SK-N-SH (cell line): ENCODE measurements at regions not wholly inside any gene's neighbourhood (a gene's known extent, or its start where the extent isn't known, plus 50 kb on each side); places are given as distances from the start of the nearest gene placed in this dataset.

Experiments
- MEF2A ChIP-seq: IDR thresholded peaks from 2 replicates; pipeline ENCODE4 v1.4.0; 2012; ENCODE audit warnings: low read depth, borderline replicate concordance
- NFIC ChIP-seq: IDR thresholded peaks from 2 replicates; pipeline ENCODE4 v1.4.0; 2012; ENCODE audit warnings: borderline replicate concordance
- NRF1 ChIP-seq: IDR thresholded peaks from 2 replicates; pipeline ENCODE4 v1.6.1; 2012; ENCODE audit warnings: low read depth, mild to moderate bottlenecking, low read length
- POLR2AphosphoS5 ChIP-seq: IDR thresholded peaks from 2 replicates; pipeline ENCODE4 v1.6.1; 2012; ENCODE audit warnings: low read depth, low read length
- RAD21 ChIP-seq: IDR thresholded peaks from 2 replicates; pipeline ENCODE4 v1.6.1; 2012; ENCODE audit warnings: mild to moderate bottlenecking, low read length
- SIN3A ChIP-seq: IDR thresholded peaks from 2 replicates; pipeline ENCODE4 v1.6.1; 2012; ENCODE audit warnings: low read depth, mild to moderate bottlenecking, low read length, moderate library complexity, borderline replicate concordance
- YY1 ChIP-seq: IDR thresholded peaks from 2 replicates; pipeline ENCODE4 v1.4.0; 2012; ENCODE audit warnings: low read depth, mild to moderate bottlenecking
- TF ChIP-seq, protein P1 (sequence below): fragments of 200-600 bp; sonication (generic); IDR thresholded peaks from 2 replicates; pipeline ENCODE4 v1.6.1; 2017; ENCODE audit warnings: antibody characterized with exemption, mild to moderate bottlenecking, moderate library complexity
- TF ChIP-seq, protein P2 (sequence below): IDR thresholded peaks from 2 replicates; pipeline ENCODE4 v1.6.1; 2012; ENCODE audit warnings: mild to moderate bottlenecking, low read depth, low read length, moderate library complexity
- TF ChIP-seq, protein P3 (sequence below): IDR thresholded peaks from 2 replicates; pipeline ENCODE4 v1.4.0; 2012; ENCODE audit warnings: low read depth, borderline replicate concordance

DNA sequence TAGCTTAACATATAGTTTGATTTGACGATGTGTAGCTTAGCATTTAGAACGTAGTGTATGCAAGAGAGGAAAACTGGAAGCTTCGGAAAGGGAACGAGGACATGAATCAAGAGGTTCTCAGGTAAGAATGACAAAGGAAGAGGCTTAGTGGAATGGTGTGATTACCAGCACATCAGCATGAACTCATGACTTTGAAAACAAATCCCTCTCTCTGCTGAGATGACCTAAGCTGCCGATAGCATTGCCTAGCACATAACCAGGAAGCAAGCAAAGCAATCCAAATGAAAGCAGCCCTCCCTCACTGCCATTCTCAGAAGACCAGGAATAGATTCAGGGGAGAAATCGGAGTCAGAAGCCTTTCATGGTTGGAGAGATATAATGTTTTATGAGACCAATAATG lies 51.3 kb upstream of the CCL1 start:
- no peak for TF ChIP-seq RAD21
- TF ChIP-seq, protein P1, sequence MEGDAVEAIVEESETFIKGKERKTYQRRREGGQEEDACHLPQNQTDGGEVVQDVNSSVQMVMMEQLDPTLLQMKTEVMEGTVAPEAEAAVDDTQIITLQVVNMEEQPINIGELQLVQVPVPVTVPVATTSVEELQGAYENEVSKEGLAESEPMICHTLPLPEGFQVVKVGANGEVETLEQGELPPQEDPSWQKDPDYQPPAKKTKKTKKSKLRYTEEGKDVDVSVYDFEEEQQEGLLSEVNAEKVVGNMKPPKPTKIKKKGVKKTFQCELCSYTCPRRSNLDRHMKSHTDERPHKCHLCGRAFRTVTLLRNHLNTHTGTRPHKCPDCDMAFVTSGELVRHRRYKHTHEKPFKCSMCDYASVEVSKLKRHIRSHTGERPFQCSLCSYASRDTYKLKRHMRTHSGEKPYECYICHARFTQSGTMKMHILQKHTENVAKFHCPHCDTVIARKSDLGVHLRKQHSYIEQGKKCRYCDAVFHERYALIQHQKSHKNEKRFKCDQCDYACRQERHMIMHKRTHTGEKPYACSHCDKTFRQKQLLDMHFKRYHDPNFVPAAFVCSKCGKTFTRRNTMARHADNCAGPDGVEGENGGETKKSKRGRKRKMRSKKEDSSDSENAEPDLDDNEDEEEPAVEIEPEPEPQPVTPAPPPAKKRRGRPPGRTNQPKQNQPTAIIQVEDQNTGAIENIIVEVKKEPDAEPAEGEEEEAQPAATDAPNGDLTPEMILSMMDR = no peak
- no peak for TF ChIP-seq MEF2A
- TF ChIP-seq, protein P2, sequence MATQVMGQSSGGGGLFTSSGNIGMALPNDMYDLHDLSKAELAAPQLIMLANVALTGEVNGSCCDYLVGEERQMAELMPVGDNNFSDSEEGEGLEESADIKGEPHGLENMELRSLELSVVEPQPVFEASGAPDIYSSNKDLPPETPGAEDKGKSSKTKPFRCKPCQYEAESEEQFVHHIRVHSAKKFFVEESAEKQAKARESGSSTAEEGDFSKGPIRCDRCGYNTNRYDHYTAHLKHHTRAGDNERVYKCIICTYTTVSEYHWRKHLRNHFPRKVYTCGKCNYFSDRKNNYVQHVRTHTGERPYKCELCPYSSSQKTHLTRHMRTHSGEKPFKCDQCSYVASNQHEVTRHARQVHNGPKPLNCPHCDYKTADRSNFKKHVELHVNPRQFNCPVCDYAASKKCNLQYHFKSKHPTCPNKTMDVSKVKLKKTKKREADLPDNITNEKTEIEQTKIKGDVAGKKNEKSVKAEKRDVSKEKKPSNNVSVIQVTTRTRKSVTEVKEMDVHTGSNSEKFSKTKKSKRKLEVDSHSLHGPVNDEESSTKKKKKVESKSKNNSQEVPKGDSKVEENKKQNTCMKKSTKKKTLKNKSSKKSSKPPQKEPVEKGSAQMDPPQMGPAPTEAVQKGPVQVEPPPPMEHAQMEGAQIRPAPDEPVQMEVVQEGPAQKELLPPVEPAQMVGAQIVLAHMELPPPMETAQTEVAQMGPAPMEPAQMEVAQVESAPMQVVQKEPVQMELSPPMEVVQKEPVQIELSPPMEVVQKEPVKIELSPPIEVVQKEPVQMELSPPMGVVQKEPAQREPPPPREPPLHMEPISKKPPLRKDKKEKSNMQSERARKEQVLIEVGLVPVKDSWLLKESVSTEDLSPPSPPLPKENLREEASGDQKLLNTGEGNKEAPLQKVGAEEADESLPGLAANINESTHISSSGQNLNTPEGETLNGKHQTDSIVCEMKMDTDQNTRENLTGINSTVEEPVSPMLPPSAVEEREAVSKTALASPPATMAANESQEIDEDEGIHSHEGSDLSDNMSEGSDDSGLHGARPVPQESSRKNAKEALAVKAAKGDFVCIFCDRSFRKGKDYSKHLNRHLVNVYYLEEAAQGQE = no peak
- no peak for TF ChIP-seq YY1
- TF ChIP-seq NFIC = no peak
- no peak for TF ChIP-seq POLR2AphosphoS5
- TF ChIP-seq, protein P3, sequence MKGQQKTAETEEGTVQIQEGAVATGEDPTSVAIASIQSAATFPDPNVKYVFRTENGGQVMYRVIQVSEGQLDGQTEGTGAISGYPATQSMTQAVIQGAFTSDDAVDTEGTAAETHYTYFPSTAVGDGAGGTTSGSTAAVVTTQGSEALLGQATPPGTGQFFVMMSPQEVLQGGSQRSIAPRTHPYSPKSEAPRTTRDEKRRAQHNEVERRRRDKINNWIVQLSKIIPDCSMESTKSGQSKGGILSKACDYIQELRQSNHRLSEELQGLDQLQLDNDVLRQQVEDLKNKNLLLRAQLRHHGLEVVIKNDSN = no peak
- TF ChIP-seq SIN3A = no peak
- TF ChIP-seq NRF1 = no peak
